T-cell (primary cell): ENCODE measurements at regions not wholly inside any gene's neighbourhood (a gene's known extent, or its start where the extent isn't known, plus 50 kb on each side); places are given as distances from the start of the nearest gene placed in this dataset.
"Not testable (repeated sequence)": the region's sequence is repeated elsewhere in the genome, so short reads cannot be mapped to it uniquely, and the experiment has no call there.

Source experiments
- ATAC-seq, 4 experiments: fragments of 200-7000 bp in 3 of 4; fragments of 150-1000 bp in 1 of 4; cut with Tn5 transposase; replicated peaks in 1 of 4; 1 replicate in 3 of 4; 2 replicates in 1 of 4; pipeline ENCODE4 v1.10.0; 2021; ENCODE audit warnings: moderate library complexity in 3 of 4, mild to moderate bottlenecking in 2 of 4, moderate number of reproducible peaks in 1 of 4
- CTCF ChIA-PET, 2 donors: fragments of 300-600 bp; sonication (Branson Sonifier 250); formaldehyde crosslinking; loops; one replicate each; lab custom pipeline; 2022; ENCODE audit warnings: antibody characterized with exemption in 2 of 2; lab: Charles Lee
- POLR2A ChIA-PET, 2 donors: fragments of 300-600 bp; sonication (Branson Sonifier 250); formaldehyde crosslinking; loops; one replicate each; lab custom pipeline; 2022; ENCODE audit warnings: antibody characterized with exemption in 2 of 2; lab: Charles Lee
- DNase-seq, 35 experiments: peaks; one replicate each; pipeline versions ENCODE4 v3.0.0 to v3.0.0-alpha.2; 2013 to 2023
- H3K27ac ChIP-seq: one replicate; pipeline ENCODE4 v1.5.1; 2013; ENCODE audit warnings: low read length
- H3K27me3 ChIP-seq, 2 experiments: replicated peaks in 1 of 2; 1 replicate in 1 of 2; 2 replicates in 1 of 2; pipeline versions ENCODE4 v1.6.1 to v1.7.0; 2013; ENCODE audit warnings: low read length in 1 of 2, mixed read lengths in 1 of 2; ENCODE audit not compliant: control insufficient read depth in 2 of 2, insufficient read depth in 2 of 2; ENCODE audit errors: extremely low read depth in 1 of 2
- H3K36me3 ChIP-seq, 2 donors: 1 replicate in 1 of 2; 2 replicates in 1 of 2; pipeline versions ENCODE4 v1.6.1 to v1.7.0; 2013; ENCODE audit warnings: low read length in 1 of 2; ENCODE audit not compliant: control insufficient read depth in 2 of 2, insufficient read depth in 1 of 2; ENCODE audit errors: extremely low read depth in 1 of 2
- H3K4me1 ChIP-seq, 2 experiments: 1 replicate in 1 of 2; 2 replicates in 1 of 2; pipeline versions ENCODE4 v1.6.1 to v1.7.0; 2013; ENCODE audit warnings: low read length in 2 of 2, mixed read lengths in 1 of 2; ENCODE audit not compliant: insufficient read depth in 2 of 2, control insufficient read depth in 1 of 2; ENCODE audit errors: extremely low read depth in 1 of 2
- H3K4me3 ChIP-seq, 2 donors: 1 replicate in 1 of 2; 2 replicates in 1 of 2; pipeline versions ENCODE4 v1.5.1 to v1.7.0; 2013; ENCODE audit warnings: mild to moderate bottlenecking in 2 of 2, low read length in 1 of 2, moderate library complexity in 1 of 2; ENCODE audit not compliant: control insufficient read depth in 1 of 2; ENCODE audit errors: extremely low read depth in 1 of 2
- H3K9me3 ChIP-seq: 2 replicates; pipeline ENCODE4 v1.7.0; 2013
- H3K27ac Mint-ChIP-seq, 2 donors: one replicate each; pipeline ENCODE4 v1.8.0; 2020 to 2021; ENCODE audit warnings: mild to moderate bottlenecking in 2 of 2, mixed read lengths in 2 of 2
- H3K27me3 Mint-ChIP-seq, 2 donors: one replicate each; pipeline ENCODE4 v1.8.0; 2021 to 2022; ENCODE audit warnings: mixed read lengths in 2 of 2
- H3K36me3 Mint-ChIP-seq: one replicate; pipeline ENCODE4 v1.8.0; 2021; ENCODE audit warnings: mixed read lengths
- H3K4me1 Mint-ChIP-seq, 3 donors: one replicate each; pipeline ENCODE4 v1.8.0; 2020 to 2022; ENCODE audit warnings: mixed read lengths in 3 of 3, mild to moderate bottlenecking in 1 of 3
- H3K4me3 Mint-ChIP-seq, 3 donors: one replicate each; pipeline ENCODE4 v1.8.0; 2020 to 2022; ENCODE audit warnings: mild to moderate bottlenecking in 3 of 3, mixed read lengths in 3 of 3, moderate library complexity in 3 of 3
- H3K9me3 Mint-ChIP-seq, 3 donors: one replicate each; pipeline ENCODE4 v1.8.0; 2020 to 2022; ENCODE audit warnings: mixed read lengths in 3 of 3
- WGBS: methylation state at CpG from one replicate; pipeline ENCODE4 v1.1.5; 2013; ENCODE audit warnings: missing lambda C conversion rate; ENCODE audit not compliant: insufficient coverage; 5-methylcytosine and 5-hydroxymethylcytosine counted together

DNA sequence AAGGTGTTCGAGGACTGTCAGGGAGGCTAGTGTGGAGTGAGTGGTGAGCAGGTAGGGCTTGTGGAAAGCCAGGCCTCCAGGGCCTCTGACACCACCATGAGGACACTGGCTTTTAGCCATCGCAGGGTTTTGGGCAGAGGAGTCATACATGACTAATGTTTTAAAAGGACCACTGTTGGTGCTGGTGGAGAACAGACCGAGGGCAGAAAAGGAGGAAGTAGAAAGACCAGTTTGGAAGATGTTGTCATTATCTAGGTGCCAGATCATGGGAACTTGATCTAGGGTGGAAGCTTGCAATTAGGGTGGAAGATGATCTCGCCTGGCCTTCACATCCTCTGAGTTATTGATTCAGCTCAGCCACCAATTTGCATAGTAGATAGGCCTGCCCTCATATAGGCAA, 144.2 kb downstream of the C12orf75 start:
- H3K9me3 ChIP-seq: no peaks in the 10 kb centered on the region
- POLR2A ChIA-PET: no interaction called here

DNA sequence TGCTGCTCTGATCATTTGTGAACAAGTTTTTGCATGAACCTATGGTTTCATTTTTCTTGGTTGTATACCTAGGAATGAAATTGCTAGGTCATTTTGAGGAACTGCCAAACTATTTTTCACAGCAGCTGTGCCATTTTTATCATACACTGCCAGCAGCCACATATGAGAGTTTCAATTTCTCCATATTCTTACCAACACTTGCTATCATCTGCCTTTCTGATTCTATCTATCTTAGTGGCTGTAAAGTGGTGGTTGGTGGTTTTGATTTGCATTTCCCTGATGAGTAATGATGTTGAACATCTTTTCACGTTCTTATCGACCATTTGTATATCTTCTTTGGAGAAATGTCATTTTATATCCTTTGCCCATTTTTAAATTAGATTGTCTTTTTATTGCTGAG, 146.1 kb downstream of the C12orf75 start:
- H3K36me3 Mint-ChIP-seq: no peaks in the 10 kb centered on the region
- no peaks in the 10 kb centered on the region for H3K9me3 ChIP-seq
- H3K4me3 ChIP-seq: no peak overlapping the region
- H3K4me1 ChIP-seq: no peaks in the 10 kb centered on the region
- H3K27ac ChIP-seq: no peak overlapping the region
- POLR2A ChIA-PET: no interaction called here
- no peak for DNase-seq
- H3K4me1 Mint-ChIP-seq: no peaks in the 10 kb centered on the region
- H3K4me3 Mint-ChIP-seq: no peak overlapping the region
- CTCF ChIA-PET: no interaction called here
- no CpG with 5 or more reads among the region's 2 CpGs for WGBS
- H3K27me3 Mint-ChIP-seq: peaks cover 7 to 14% of the 10 kb centered on the region in 2 donors
- peaks cover 0 to 5% of the 10 kb centered on the region in 2 experiments for H3K27me3 ChIP-seq
- no peak for ATAC-seq
- H3K9me3 Mint-ChIP-seq: no peaks in the 10 kb centered on the region
- no peaks in the 10 kb centered on the region for H3K36me3 ChIP-seq
- H3K27ac Mint-ChIP-seq: no peak overlapping the region

More for the DNA sequence above, 144.2 kb downstream of the C12orf75 start:
- peaks cover 0 to 4% of the 10 kb centered on the region in 2 experiments for H3K27me3 ChIP-seq
- no peaks in the 10 kb centered on the region for H3K36me3 Mint-ChIP-seq
- no peaks in the 10 kb centered on the region for H3K9me3 Mint-ChIP-seq
- no peak overlapping the region for H3K27ac ChIP-seq
- H3K36me3 ChIP-seq: no peaks in the 10 kb centered on the region
- H3K4me1 ChIP-seq: no peaks in the 10 kb centered on the region
- WGBS: 48% methylated on average over 4 of the region's 4 CpGs
- H3K27me3 Mint-ChIP-seq: peaks cover 7 to 14% of the 10 kb centered on the region in 2 donors
- no peaks in the 10 kb centered on the region for H3K4me1 Mint-ChIP-seq
- H3K4me3 ChIP-seq: no peak overlapping the region
- ATAC-seq (no peak), DNase-seq (no peak)
- H3K4me3 Mint-ChIP-seq: no peak overlapping the region
- CTCF ChIA-PET: no interaction called here
- no peak overlapping the region for H3K27ac Mint-ChIP-seq

- Histone ChIP-seq H3K36me3 (no peaks in the 10 kb centered on the region), H3K4me1 (no peaks in the 10 kb centered on the region), H3K4me3 (no peak overlapping the region), H3K27me3 (peaks cover 0 to 7% of the 10 kb centered on the region in 2 experiments), H3K9me3 (no peaks in the 10 kb centered on the region), H3K27ac (no peak overlapping the region)
- Mint-ChIP-seq H3K27ac (no peak overlapping the region), H3K4me3 (no peak overlapping the region), H3K9me3 (no peaks in the 10 kb centered on the region), H3K4me1 (no peaks in the 10 kb centered on the region), H3K27me3 (peaks cover 7 to 14% of the 10 kb centered on the region in 2 donors), H3K36me3 (no peaks in the 10 kb centered on the region)
- 78% methylated on average over 5 of the region's 6 CpGs for WGBS
- ChIA-PET CTCF (no interaction called here), POLR2A (no interaction called here)
- DNase-seq (no peak), ATAC-seq (no peak)
These were observed 147.4 kb downstream of the C12orf75 start for GRCh38 chr12:105477873-105478272.

DNA sequence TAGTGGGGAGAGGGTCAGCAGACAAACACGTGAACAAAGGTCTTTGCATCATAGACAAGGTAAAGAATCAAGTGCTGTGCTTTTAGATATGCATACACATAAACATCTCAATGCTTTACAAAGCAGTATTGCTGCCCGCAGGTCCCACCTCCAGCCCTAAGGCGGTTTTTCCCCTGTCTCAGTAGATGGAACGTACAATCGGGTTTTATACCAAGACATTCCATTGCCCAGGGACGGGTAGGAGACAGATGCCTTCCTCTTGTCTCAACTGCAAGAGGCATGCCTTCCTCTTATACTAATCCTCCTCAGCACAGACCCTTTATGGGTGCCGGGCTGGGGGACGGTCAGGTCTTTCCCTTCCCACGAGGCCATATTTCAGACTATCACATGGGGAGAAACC, 148.3 kb downstream of the C12orf75 start:
- ATAC-seq, H3K4me1 ChIP-seq, H3K36me3 ChIP-seq, H3K4me1 Mint-ChIP-seq, CTCF ChIA-PET, H3K27me3 ChIP-seq, H3K9me3 Mint-ChIP-seq, H3K36me3 Mint-ChIP-seq, DNase-seq, POLR2A ChIA-PET, H3K4me3 Mint-ChIP-seq, H3K9me3 ChIP-seq, H3K27ac ChIP-seq, H3K27ac Mint-ChIP-seq, H3K4me3 ChIP-seq: not testable (repeated sequence)
- H3K27me3 Mint-ChIP-seq: peaks cover 14 to 15% of the 10 kb centered on the region in 2 donors
- WGBS: 89% methylated on average over 5 of the region's 9 CpGs

DNA sequence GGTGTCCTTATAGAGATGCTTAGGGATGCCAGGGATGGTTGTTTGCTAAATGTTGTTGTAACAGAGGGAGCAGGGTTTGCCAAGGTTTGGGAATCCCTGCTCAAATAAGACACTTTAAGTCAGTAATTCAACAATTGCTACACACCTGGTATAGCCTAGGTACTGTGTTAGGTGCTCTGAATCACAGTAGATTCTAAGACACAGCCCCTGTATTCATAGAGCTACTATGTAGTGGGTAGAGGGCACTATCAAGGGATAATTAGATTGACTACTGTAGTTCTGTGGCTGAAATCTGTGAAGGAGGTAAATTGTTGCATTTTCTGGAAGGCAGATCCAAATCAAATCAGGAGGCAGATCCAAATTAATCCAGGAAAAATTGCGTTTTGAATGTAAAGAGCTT, 149.2 kb downstream of the C12orf75 start:
- Histone ChIP-seq H3K4me1 (no peaks in the 10 kb centered on the region), H3K9me3 (no peaks in the 10 kb centered on the region), H3K4me3 (no peak overlapping the region), H3K27ac (no peak overlapping the region), H3K36me3 (no peaks in the 10 kb centered on the region), H3K27me3 (peaks cover 0 to 3% of the 10 kb centered on the region in 2 experiments)
- H3K27ac Mint-ChIP-seq: no peak overlapping the region
- ATAC-seq (no peak), DNase-seq (no peak)
- H3K36me3 Mint-ChIP-seq: no peaks in the 10 kb centered on the region
- CTCF ChIA-PET: no interaction called here
- H3K4me1 Mint-ChIP-seq: no peaks in the 10 kb centered on the region
- peaks cover 6 to 10% of the 10 kb centered on the region in 2 donors for H3K27me3 Mint-ChIP-seq
- WGBS: no CpG with 5 or more reads among the region's 1 CpG
- no peaks in the 10 kb centered on the region for H3K9me3 Mint-ChIP-seq
- H3K4me3 Mint-ChIP-seq: no peak overlapping the region
- POLR2A ChIA-PET: no interaction called here

- no peaks in the 10 kb centered on the region for H3K36me3 ChIP-seq
- WGBS: no CpG with 5 or more reads among the region's 2 CpGs
- Mint-ChIP-seq H3K36me3 (no peaks in the 10 kb centered on the region), H3K9me3 (no peaks in the 10 kb centered on the region), H3K27ac (no peak overlapping the region), H3K4me1 (no peaks in the 10 kb centered on the region), H3K4me3 (no peak overlapping the region), H3K27me3 (peaks cover 5 to 10% of the 10 kb centered on the region in 2 donors)
- no peak overlapping the region for H3K4me3 ChIP-seq
- DNase-seq: no peak
- peaks cover 0 to 3% of the 10 kb centered on the region in 2 experiments for H3K27me3 ChIP-seq
- H3K4me1 ChIP-seq: no peaks in the 10 kb centered on the region
- no peak overlapping the region for H3K27ac ChIP-seq
- no peaks in the 10 kb centered on the region for H3K9me3 ChIP-seq
- ChIA-PET CTCF (no interaction called here), POLR2A (interaction anchor here in 1 of 2 donors (0.6 kb wide), 1 partner anchor 257 kb away, joined by 3 read pairs; no protein-coding TSS in a partner anchor)
- no peak for ATAC-seq
These were observed 149.7 kb downstream of the C12orf75 start for GRCh38 chr12:105480162-105480561.
